IMR-90 (cell line): ENCODE measurements at regions not wholly inside any gene's neighbourhood (a gene's known extent, or its start where the extent isn't known, plus 50 kb on each side); places are given as distances from the start of the nearest gene placed in this dataset.

Experiments
- ATAC-seq: fragments of 200-7000 bp; cut with Tn5 transposase; 2 replicates; pipeline ENCODE4 v1.9.1; 2020; ENCODE audit warnings: low read depth, mild to moderate bottlenecking, moderate library complexity
- BruUV-seq: library from RNA; stranded (reverse); fragments of 400-500 nt; replicated peaks from 2 replicates; lab custom pipeline; 2021; lab: Mats Ljungman, UMichigan
- CTCF ChIA-PET: fragments of 300-600 bp; formaldehyde crosslinking; extraction: SDS; loops from one replicate; lab custom pipeline; 2021; ENCODE audit warnings: antibody characterized with exemption; lab: Yijun Ruan, JAX
- POLR2A ChIA-PET: fragments of 300-600 bp; sonication (Branson Sonifier 250); formaldehyde crosslinking; loops from one replicate; lab custom pipeline; 2022; ENCODE audit warnings: antibody characterized with exemption; ENCODE audit not compliant: unreplicated experiment; lab: Charles Lee
- DNase-seq: peaks from one replicate; pipeline ENCODE4 v3.0.0; 2013
- H2AFZ ChIP-seq: replicated peaks from 2 replicates; pipeline ENCODE3; 2013; ENCODE audit warnings: low read length, mild to moderate bottlenecking; ENCODE audit not compliant: poor library complexity
- H2AK5ac ChIP-seq: 2 replicates; pipeline ENCODE4 v1.6.1; 2013; ENCODE audit warnings: low read depth, low read length, inconsistent platforms
- H2AK9ac ChIP-seq: replicated peaks from 2 replicates; pipeline ENCODE3; 2013; ENCODE audit warnings: mild to moderate bottlenecking, low read depth, low read length, moderate library complexity; ENCODE audit not compliant: poor library complexity
- H2BK120ac ChIP-seq: 2 replicates; pipeline ENCODE4 v1.6.1; 2013; ENCODE audit warnings: low read depth, low read length, inconsistent platforms
- H2BK15ac ChIP-seq: 3 replicates; pipeline ENCODE4 v1.6.1; 2013; ENCODE audit warnings: low read depth, low read length, inconsistent platforms
- H2BK20ac ChIP-seq: 2 replicates; pipeline ENCODE4 v1.6.1; 2013; ENCODE audit warnings: low read depth, mild to moderate bottlenecking, inconsistent platforms, low read length, moderate library complexity
- H2BK5ac ChIP-seq: 2 replicates; pipeline ENCODE4 v1.6.1; 2013; ENCODE audit warnings: mild to moderate bottlenecking, low read depth, low read length, inconsistent platforms; ENCODE audit not compliant: poor library complexity, severe bottlenecking
- H3K14ac ChIP-seq: replicated peaks from 2 replicates; pipeline ENCODE4 v1.6.1; 2013; ENCODE audit warnings: low read depth, low read length, inconsistent platforms
- H3K18ac ChIP-seq: 2 replicates; pipeline ENCODE4 v1.6.1; 2013; ENCODE audit warnings: low read depth, low read length, control low read depth
- H3K23ac ChIP-seq: 2 replicates; pipeline ENCODE4 v1.6.1; 2013; ENCODE audit warnings: low read depth, low read length, inconsistent platforms
- H3K27ac ChIP-seq: 2 replicates; pipeline ENCODE4 v1.5.1; 2013; ENCODE audit warnings: mild to moderate bottlenecking, control low read depth, low read length; ENCODE audit not compliant: insufficient read depth
- H3K27me3 ChIP-seq: 2 replicates; pipeline ENCODE4 v1.6.1; 2013; ENCODE audit warnings: low read length; ENCODE audit not compliant: control insufficient read depth, insufficient read depth
- H3K36me3 ChIP-seq: 2 replicates; pipeline ENCODE4 v1.6.1; 2013; ENCODE audit warnings: low read length, mixed read lengths; ENCODE audit not compliant: control insufficient read depth, insufficient read depth
- H3K4ac ChIP-seq: 2 replicates; pipeline ENCODE4 v1.6.1; 2013; ENCODE audit warnings: low read depth, low read length, inconsistent platforms
- H3K4me1 ChIP-seq: 2 replicates; pipeline ENCODE4 v1.6.1; 2013; ENCODE audit warnings: low read length, mixed read lengths; ENCODE audit not compliant: control insufficient read depth, insufficient read depth
- H3K4me2 ChIP-seq: 2 replicates; pipeline ENCODE4 v1.6.1; 2013; ENCODE audit warnings: low read depth, mild to moderate bottlenecking, control low read depth, low read length, moderate library complexity
- H3K4me3 ChIP-seq: 2 replicates; pipeline ENCODE4 v1.5.1; 2013; ENCODE audit warnings: low read depth, mild to moderate bottlenecking, control low read depth, low read length, moderate library complexity; ENCODE audit not compliant: insufficient read depth
- H3K56ac ChIP-seq: 2 replicates; pipeline ENCODE4 v1.6.1; 2013; ENCODE audit warnings: low read length, inconsistent platforms; ENCODE audit not compliant: insufficient read depth; ENCODE audit errors: extremely low read depth
- H3K79me1 ChIP-seq, 2 experiments: 2 replicates each; pipeline ENCODE4 v1.6.1; 2013; ENCODE audit warnings: low read length in 2 of 2, inconsistent platforms in 1 of 2, low read depth in 1 of 2
- H3K9ac ChIP-seq: 2 replicates; pipeline ENCODE4 v1.6.1; 2013; ENCODE audit warnings: low read depth, low read length, control low read depth
- H3K9me1 ChIP-seq: 2 replicates; pipeline ENCODE4 v1.6.1; 2013; ENCODE audit warnings: low read length, inconsistent platforms; ENCODE audit not compliant: insufficient read depth
- H3K9me3 ChIP-seq: 2 replicates; pipeline ENCODE4 v1.6.1; 2013; ENCODE audit warnings: low read length; ENCODE audit not compliant: control insufficient read depth, insufficient read depth
- H4K20me1 ChIP-seq: 2 replicates; pipeline ENCODE4 v1.6.1; 2013; ENCODE audit warnings: low read length, inconsistent platforms; ENCODE audit not compliant: insufficient read depth
- H4K5ac ChIP-seq: 2 replicates; pipeline ENCODE4 v1.6.1; 2013; ENCODE audit warnings: mild to moderate bottlenecking, low read depth, low read length, control low read depth
- H4K8ac ChIP-seq, 2 experiments: 2 replicates each; pipeline ENCODE4 v1.6.1; 2013; ENCODE audit warnings: low read depth in 2 of 2, low read length in 2 of 2, control low read depth in 1 of 2, inconsistent platforms in 1 of 2
- H4K91ac ChIP-seq: 2 replicates; pipeline ENCODE4 v1.6.1; 2013; ENCODE audit warnings: low read depth, low read length, inconsistent platforms; ENCODE audit not compliant: insufficient read depth
- CTCF ChIP-seq: conservative IDR thresholded peaks from 2 replicates; pipeline ENCODE4 v1.5.1; 2012; ENCODE audit warnings: mild to moderate bottlenecking, low read depth, low read length, improper control_type of control experiment
- MAFK ChIP-seq: IDR thresholded peaks from 2 replicates; pipeline ENCODE4 v1.6.1; 2012; ENCODE audit warnings: low read depth, low read length, improper control_type of control experiment
- WGBS, 2 experiments: methylation state at CpG; one replicate each; pipeline versions ENCODE4 v1.1.5 to v1.1.7; 2013; ENCODE audit warnings: missing lambda C conversion rate in 2 of 2; ENCODE audit not compliant: insufficient read length in 1 of 2; ENCODE audit errors: extremely low coverage in 2 of 2; 5-methylcytosine and 5-hydroxymethylcytosine counted together
- dilution Hi-C: fragments of 300-500 bp; cut with HindIII; formaldehyde crosslinking; loops from one replicate; pipeline ENCODE4 v1.14.3; 2018; ENCODE audit warnings: low sequenced_read_pairs; ENCODE audit not compliant: unreplicated experiment
- in situ Hi-C: fragments of 300-500 bp; cut with MboI; formaldehyde crosslinking; loops from 3 replicates; pipeline ENCODE4 v1.14.3; 2019; ENCODE audit warnings: low sequenced_read_pairs, inconsistent platforms, mixed read lengths
- intact Hi-C: fragments of 100-400 bp; cut with micrococcal nuclease; formaldehyde crosslinking; loops from 2 replicates; pipeline ENCODE4 v1.10.0; 2022

- intact Hi-C loops, result no loop called here
- no peak overlapping the region for H2BK15ac ChIP-seq
- H4K91ac ChIP-seq, result no peak overlapping the region
- H3K56ac ChIP-seq, result no peak overlapping the region
- no peak overlapping the region for H3K14ac ChIP-seq
- H4K20me1 ChIP-seq, result no peaks in the 10 kb centered on the region
- in situ Hi-C loops, result no loop called here
- H3K4me1 ChIP-seq, result no peaks in the 10 kb centered on the region; the same call in 1 of the 2 replicates
- ChIA-PET CTCF (interaction anchor here (0.6 to 0.9 kb wide), 2 partner anchors 10 to 16 kb away, joined by 3 read pairs; no protein-coding TSS in a partner anchor), POLR2A (no interaction called here)
- H4K5ac ChIP-seq, result no peak overlapping the region
- no peaks in the 10 kb centered on the region for H3K36me3 ChIP-seq
- no peak overlapping the region for H4K8ac ChIP-seq
- no peak overlapping the region for H3K9ac ChIP-seq
- no TSS peak for BruUV-seq
- no peak overlapping the region for H3K4me3 ChIP-seq
- ATAC-seq (no peak), DNase-seq (no peak)
- no peaks in the 10 kb centered on the region for H3K9me1 ChIP-seq
- H3K27ac ChIP-seq, result no peak overlapping the region
- H3K18ac ChIP-seq, result no peak overlapping the region
- H3K27me3 ChIP-seq, result peaks cover 2% of the 10 kb centered on the region; the same call in 1 of the 2 replicates
- no peak overlapping the region for H2AK9ac ChIP-seq
- H3K79me1 ChIP-seq, result no peaks in the 10 kb centered on the region
- WGBS, 2 experiments, result 70% methylated on average over 2 of the region's 5 CpGs; no CpG with 5 or more reads in 1 of the 2 experiments
- TF ChIP-seq CTCF (peak; percentile 30), MAFK (no peak)
- H3K4ac ChIP-seq, result no peak overlapping the region
- no peak overlapping the region for H2AK5ac ChIP-seq
- H3K9me3 ChIP-seq, result no peaks in the 10 kb centered on the region
- H3K23ac ChIP-seq, result no peak overlapping the region
- H2BK5ac ChIP-seq, result no peak overlapping the region
- H2BK20ac ChIP-seq, result no peak overlapping the region
- dilution Hi-C loops, result no loop called here
- H3K4me2 ChIP-seq, result no peak overlapping the region
- H2BK120ac ChIP-seq, result no peak overlapping the region
- no peak overlapping the region for H2AFZ ChIP-seq
Observed at GRCh38 chr7:25820432-25821040, 331.5 kb upstream of the NFE2L3 start.
